Endothelial cell of umbilical vein (primary cell): ENCODE measurements at regions not wholly inside any gene's neighbourhood (a gene's known extent, or its start where the extent isn't known, plus 50 kb on each side); places are given as distances from the start of the nearest gene placed in this dataset.

Source experiments
- BruUV-seq: library from RNA; stranded (reverse); fragments of 400-500 nt; replicated peaks from 2 replicates; lab custom pipeline; 2021; lab: Mats Ljungman, UMichigan
- CTCF ChIA-PET: fragments of 300-600, 350-600 bp; sonication (Branson Sonifier 250); formaldehyde crosslinking; loops from one replicate; lab custom pipeline; 2021; ENCODE audit warnings: antibody characterized with exemption, inconsistent platforms; lab: Charles Lee
- POLR2A ChIA-PET: fragments of 300-600, 350-600 bp; sonication (Branson Sonifier 250); formaldehyde crosslinking; loops from one replicate; lab custom pipeline; 2021; ENCODE audit warnings: antibody characterized with exemption, inconsistent platforms; lab: Charles Lee
- DNase-seq: peaks from one replicate; pipeline ENCODE4 v3.0.0-alpha.2; 2011; ENCODE audit warnings: low read depth, low spot score
- FAIRE-seq: peaks from 2 replicates; lab custom pipeline; 2011; peaks lifted over from hg19 to GRCh38; lab: Jason Lieb, UNC
- H2AFZ ChIP-seq: 2 replicates; pipeline ENCODE4 v1.6.0; 2012; ENCODE audit warnings: low read depth, low read length, control low read depth, inconsistent platforms
- H3K27ac ChIP-seq: 2 replicates; pipeline ENCODE4 v1.5.1; 2011; ENCODE audit warnings: low read depth, mild to moderate bottlenecking, control low read depth, low read length, moderate library complexity; ENCODE audit not compliant: insufficient read depth
- H3K27me3 ChIP-seq, 2 experiments: 2 replicates each; pipeline versions ENCODE4 v1.6.0 to v1.6.1; 2011; ENCODE audit warnings: low read length in 2 of 2, mixed read lengths in 1 of 2; ENCODE audit not compliant: control insufficient read depth in 2 of 2, insufficient read depth in 2 of 2
- H3K36me3 ChIP-seq, 2 experiments: 2 replicates in 1 of 2; 3 replicates in 1 of 2; pipeline ENCODE4 v1.5.1; 2011; ENCODE audit warnings: low read length in 2 of 2, mild to moderate bottlenecking in 1 of 2, moderate library complexity in 1 of 2; ENCODE audit not compliant: control insufficient read depth in 2 of 2, insufficient read depth in 2 of 2; ENCODE audit errors: extremely low read depth in 1 of 2
- H3K4me1 ChIP-seq: 3 replicates; pipeline ENCODE4 v1.5.1; 2011; ENCODE audit warnings: mild to moderate bottlenecking, low read length; ENCODE audit not compliant: control insufficient read depth, insufficient read depth; ENCODE audit errors: extremely low read depth
- H3K4me2 ChIP-seq: 2 replicates; pipeline ENCODE4 v1.6.1; 2011; ENCODE audit warnings: low read length, control low read depth, mixed read lengths; ENCODE audit not compliant: insufficient read depth
- H3K4me3 ChIP-seq, 3 experiments: fragments of 200-600 bp in 1 of 3; sonication (generic), shearing (Covaris generic) in 1 of 3; replicated peaks in 1 of 3; 2 replicates each; pipeline ENCODE4 v1.5.1; 2011 to 2016; ENCODE audit warnings: control low read depth in 3 of 3, low read length in 3 of 3, mild to moderate bottlenecking in 2 of 3, inconsistent platforms in 1 of 3, low read depth in 1 of 3, moderate library complexity in 1 of 3; ENCODE audit not compliant: insufficient read depth in 1 of 3
- H3K79me2 ChIP-seq: 2 replicates; pipeline ENCODE4 v1.6.0; 2012; ENCODE audit warnings: low read length, inconsistent platforms; ENCODE audit not compliant: control insufficient read depth, insufficient read depth
- H3K9ac ChIP-seq: replicated peaks from 2 replicates; pipeline ENCODE3; 2011; ENCODE audit warnings: low read length, control low read depth; ENCODE audit not compliant: insufficient read depth; ENCODE audit errors: extremely low read depth
- H3K9me1 ChIP-seq: replicated peaks from 3 replicates; pipeline ENCODE4 v1.6.0; 2011; ENCODE audit warnings: mild to moderate bottlenecking, low read length; ENCODE audit not compliant: control insufficient read depth, insufficient read depth; ENCODE audit errors: extremely low read depth
- H3K9me3 ChIP-seq: replicated peaks from 2 replicates; pipeline ENCODE4 v1.5.1; 2012; ENCODE audit warnings: low read length, inconsistent platforms; ENCODE audit not compliant: control insufficient read depth, insufficient read depth
- H4K20me1 ChIP-seq: replicated peaks from 2 replicates; pipeline ENCODE3; 2011; ENCODE audit warnings: mild to moderate bottlenecking, low read length; ENCODE audit not compliant: control insufficient read depth, insufficient read depth; ENCODE audit errors: extremely low read depth
- EZH2 ChIP-seq: IDR thresholded peaks from 2 replicates; pipeline ENCODE4 v1.6.1; 2012; ENCODE audit warnings: borderline replicate concordance, low read depth, mild to moderate bottlenecking, moderate library complexity, low read length, inconsistent platforms; ENCODE audit not compliant: severe bottlenecking
- FOS ChIP-seq: IDR thresholded peaks from 2 replicates; pipeline ENCODE4 v1.6.1; 2011; ENCODE audit warnings: mild to moderate bottlenecking, low read length, moderate library complexity, borderline replicate concordance; ENCODE audit not compliant: insufficient read depth
- GATA2 ChIP-seq: IDR thresholded peaks from 2 replicates; pipeline ENCODE4 v1.7.0; 2011; ENCODE audit warnings: low read depth, mild to moderate bottlenecking, moderate library complexity, mixed read lengths, low read length; ENCODE audit not compliant: insufficient read length, insufficient read depth
- JUN ChIP-seq: IDR thresholded peaks from 2 replicates; pipeline ENCODE4 v1.6.1; 2011; ENCODE audit warnings: borderline replicate concordance, low read depth; ENCODE audit not compliant: insufficient read length, insufficient read depth
- MYC ChIP-seq: IDR thresholded peaks from one replicate; pipeline ENCODE4 v1.6.1; 2011; ENCODE audit warnings: mild to moderate bottlenecking, low read depth, low read length
- POLR2A ChIP-seq: IDR thresholded peaks from 2 replicates; pipeline ENCODE4 v1.6.1; 2012; ENCODE audit warnings: low read depth, mild to moderate bottlenecking, control low read depth, low read length
- POLR2AphosphoS5 ChIP-seq: IDR thresholded peaks from 2 replicates; pipeline ENCODE4 v1.6.1; 2012; ENCODE audit warnings: low read depth, mild to moderate bottlenecking, control low read depth, low read length, moderate library complexity; ENCODE audit not compliant: insufficient read depth
- dilution Hi-C: fragments of 300-500 bp; cut with MboI; formaldehyde crosslinking; loops from one replicate; pipeline ENCODE4 v1.15.0; 2019; ENCODE audit warnings: low sequenced_read_pairs; ENCODE audit not compliant: extremely low pct_ligation_motif_present
- intact Hi-C: fragments of 100-400 bp; cut with micrococcal nuclease; formaldehyde crosslinking; loops from one replicate; pipeline ENCODE4 v1.10.0; 2022
- TF ChIP-seq, protein P1 (sequence below): IDR thresholded peaks from 2 replicates; pipeline ENCODE4 v1.6.1; 2011; ENCODE audit not compliant: insufficient read depth, insufficient read length
- TF ChIP-seq, protein P2 (sequence below), 2 donors: IDR thresholded peaks; 1 replicate in 1 of 2; 2 replicates in 1 of 2; pipeline ENCODE4 v1.5.1; 2011; ENCODE audit warnings: low read length in 2 of 2, mild to moderate bottlenecking in 2 of 2, moderate library complexity in 2 of 2, control low read depth in 1 of 2, inconsistent platforms in 1 of 2, low read depth in 1 of 2; ENCODE audit not compliant: insufficient read depth in 1 of 2; ENCODE audit errors: extremely low read depth in 1 of 2

DNA sequence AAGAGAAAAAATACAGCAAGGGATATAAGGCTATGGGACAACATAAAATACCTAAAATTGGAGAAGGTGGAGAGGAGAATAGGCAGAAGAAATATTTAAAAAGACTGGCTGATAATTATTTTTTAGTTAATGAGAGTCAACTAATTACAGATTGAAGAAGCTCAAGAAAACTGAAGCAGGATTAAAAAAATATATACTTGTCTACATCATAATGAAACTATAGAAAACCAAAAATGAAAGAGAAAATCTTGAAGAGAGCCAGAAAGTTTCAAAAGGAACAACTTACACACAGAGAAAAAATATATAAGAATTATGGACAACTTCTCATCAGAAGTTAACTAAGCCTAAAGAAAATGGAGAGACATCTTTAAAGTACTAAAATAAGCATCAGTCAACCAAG, 62.9 kb upstream of the APCDD1 start:
- Histone ChIP-seq H3K4me2 (no peak overlapping the region), H3K9ac (no peak overlapping the region), H3K79me2 (no peaks in the 10 kb centered on the region), H3K9me1 (no peaks in the 10 kb centered on the region), H2AFZ (no peak overlapping the region), H3K27me3 (peaks cover 0 to 2% of the 10 kb centered on the region in 2 experiments), H3K27ac (no peak overlapping the region), H3K4me1 (no peaks in the 10 kb centered on the region), H3K9me3 (no peaks in the 10 kb centered on the region), H3K4me3 (no peak overlapping the region), H3K36me3 (no peaks in the 10 kb centered on the region), H4K20me1 (no peaks in the 10 kb centered on the region)
- ChIA-PET POLR2A (no interaction called here), CTCF (no interaction called here)
- dilution Hi-C loops = no loop called here
- TF ChIP-seq FOS (no peak), GATA2 (no peak), EZH2 (no peak)
- TF ChIP-seq, protein P1, sequence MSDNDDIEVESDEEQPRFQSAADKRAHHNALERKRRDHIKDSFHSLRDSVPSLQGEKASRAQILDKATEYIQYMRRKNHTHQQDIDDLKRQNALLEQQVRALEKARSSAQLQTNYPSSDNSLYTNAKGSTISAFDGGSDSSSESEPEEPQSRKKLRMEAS = no peak
- TF ChIP-seq, protein P2, sequence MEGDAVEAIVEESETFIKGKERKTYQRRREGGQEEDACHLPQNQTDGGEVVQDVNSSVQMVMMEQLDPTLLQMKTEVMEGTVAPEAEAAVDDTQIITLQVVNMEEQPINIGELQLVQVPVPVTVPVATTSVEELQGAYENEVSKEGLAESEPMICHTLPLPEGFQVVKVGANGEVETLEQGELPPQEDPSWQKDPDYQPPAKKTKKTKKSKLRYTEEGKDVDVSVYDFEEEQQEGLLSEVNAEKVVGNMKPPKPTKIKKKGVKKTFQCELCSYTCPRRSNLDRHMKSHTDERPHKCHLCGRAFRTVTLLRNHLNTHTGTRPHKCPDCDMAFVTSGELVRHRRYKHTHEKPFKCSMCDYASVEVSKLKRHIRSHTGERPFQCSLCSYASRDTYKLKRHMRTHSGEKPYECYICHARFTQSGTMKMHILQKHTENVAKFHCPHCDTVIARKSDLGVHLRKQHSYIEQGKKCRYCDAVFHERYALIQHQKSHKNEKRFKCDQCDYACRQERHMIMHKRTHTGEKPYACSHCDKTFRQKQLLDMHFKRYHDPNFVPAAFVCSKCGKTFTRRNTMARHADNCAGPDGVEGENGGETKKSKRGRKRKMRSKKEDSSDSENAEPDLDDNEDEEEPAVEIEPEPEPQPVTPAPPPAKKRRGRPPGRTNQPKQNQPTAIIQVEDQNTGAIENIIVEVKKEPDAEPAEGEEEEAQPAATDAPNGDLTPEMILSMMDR (IDR thresholded peaks at IDR 0.05; ENCODE audit: extremely low read depth in 1 of 2, insufficient read depth in 1 of 2, low read depth in 1 of 2, low read length in 2 of 2) = no peak
- no TSS peak for BruUV-seq
- DNase-seq = no peak
- no peak for FAIRE-seq
- intact Hi-C loops = no loop called here

DNA sequence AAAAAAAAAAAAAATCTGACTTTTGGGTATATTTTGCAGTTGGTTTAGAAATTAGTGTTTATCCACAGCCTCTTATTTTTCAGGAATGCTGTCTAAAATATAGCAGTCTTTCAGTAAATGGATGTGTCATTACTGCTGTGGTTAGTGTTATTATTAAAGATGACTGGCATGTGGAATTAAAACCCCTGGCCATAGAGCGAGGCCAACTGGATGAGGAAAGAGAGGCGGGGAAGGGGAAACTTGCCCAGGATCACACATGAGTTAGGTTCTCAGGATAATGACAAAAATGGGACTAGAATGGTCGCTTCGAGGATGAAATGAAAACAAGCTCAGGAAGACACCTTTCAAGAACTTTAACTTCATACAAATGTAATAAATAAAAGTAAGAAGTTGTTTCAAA, 57.4 kb upstream of the APCDD1 start:
- H3K27ac ChIP-seq = no peak overlapping the region
- no peak for FAIRE-seq
- no peak overlapping the region for H2AFZ ChIP-seq
- no TSS peak for BruUV-seq
- intact Hi-C loops (no loop called here), dilution Hi-C loops (no loop called here)
- ChIA-PET POLR2A (no interaction called here), CTCF (interaction anchor here (0.9 kb wide), 1 partner anchor 10 kb away, joined by 3 read pairs; no protein-coding TSS in a partner anchor)
- TF ChIP-seq, protein P1 = no peak
- TF ChIP-seq POLR2AphosphoS5 = no peak
- no peak for TF ChIP-seq MYC
- no peak for TF ChIP-seq JUN
- no peak for TF ChIP-seq POLR2A
- TF ChIP-seq EZH2 = no peak
- TF ChIP-seq FOS = no peak
- TF ChIP-seq, protein P2 (IDR thresholded peaks at IDR 0.05; ENCODE audit: extremely low read depth in 1 of 2, insufficient read depth in 1 of 2, low read depth in 1 of 2, low read length in 2 of 2) = no peak
- TF ChIP-seq GATA2 = no peak
- H3K4me2 ChIP-seq = no peak overlapping the region
- H3K4me3 ChIP-seq = no peak overlapping the region
- no peaks in the 10 kb centered on the region for H3K4me1 ChIP-seq
- DNase-seq = no peak
- no peaks in the 10 kb centered on the region for H3K9me1 ChIP-seq
- H3K79me2 ChIP-seq = no peaks in the 10 kb centered on the region
- H4K20me1 ChIP-seq = no peaks in the 10 kb centered on the region
- no peak overlapping the region for H3K9ac ChIP-seq
- peaks cover 2% of the 10 kb centered on the region in 2 experiments for H3K27me3 ChIP-seq
- H3K36me3 ChIP-seq = no peaks in the 10 kb centered on the region
- no peaks in the 10 kb centered on the region for H3K9me3 ChIP-seq
